Mammary epithelial cell (primary cell): ENCODE measurements at regions not wholly inside any gene's neighbourhood (a gene's known extent, or its start where the extent isn't known, plus 50 kb on each side); places are given as distances from the start of the nearest gene placed in this dataset.
A peak's percentile ranks its signal among the peaks of the same experiment; 100 is the strongest.

Experiments
- CTCF ChIP-seq, 2 donors: IDR thresholded peaks in 1 of 2; conservative IDR thresholded peaks in 1 of 2; 2 replicates each; pipeline ENCODE4 v1.5.1; 2011 to 2012; ENCODE audit warnings: inconsistent platforms in 2 of 2, low read length in 2 of 2, mild to moderate bottlenecking in 2 of 2, control low read depth in 1 of 2, low read depth in 1 of 2; ENCODE audit not compliant: insufficient read depth in 1 of 2; ENCODE audit errors: extremely low read depth in 1 of 2
- EZH2 ChIP-seq: IDR thresholded peaks from 2 replicates; pipeline ENCODE4 v1.6.1; 2012; ENCODE audit warnings: low read length, inconsistent platforms, borderline replicate concordance

GRCh38 chr12:107610021-107610859, 75.4 kb upstream of the PWP1 start:
- TF ChIP-seq CTCF (conservative IDR thresholded peaks at IDR 0.05 in 1 of 2, IDR thresholded peaks at IDR 0.05 in 1 of 2; ENCODE audit: extremely low read depth in 1 of 2, insufficient read depth in 1 of 2, low read depth in 1 of 2, low read length in 2 of 2) (peak; percentile 62 to 71), EZH2 (no peak)
